Testis (tissue), 2 donors: ENCODE measurements at regions not wholly inside any gene's neighbourhood (a gene's known extent, or its start where the extent isn't known, plus 50 kb on each side); places are given as distances from the start of the nearest gene placed in this dataset.

Experiments
- POLR2A ChIP-seq: fragments of 450-650 bp; IDR thresholded peaks from one replicate; pipeline ENCODE4 v1.6.1; 2017; ENCODE audit warnings: antibody characterized with exemption, mild to moderate bottlenecking, moderate library complexity
- TF ChIP-seq, protein P1 (sequence below), 3 experiments: fragments of 450-650 bp in 2 of 3; fragments of 200-600 bp in 1 of 3; sonication (generic) in 1 of 3; IDR thresholded peaks; one replicate each; pipeline ENCODE4 v1.5.1; 2016 to 2019; ENCODE audit warnings: antibody characterized with exemption in 3 of 3, mild to moderate bottlenecking in 2 of 3, moderate library complexity in 1 of 3

DNA sequence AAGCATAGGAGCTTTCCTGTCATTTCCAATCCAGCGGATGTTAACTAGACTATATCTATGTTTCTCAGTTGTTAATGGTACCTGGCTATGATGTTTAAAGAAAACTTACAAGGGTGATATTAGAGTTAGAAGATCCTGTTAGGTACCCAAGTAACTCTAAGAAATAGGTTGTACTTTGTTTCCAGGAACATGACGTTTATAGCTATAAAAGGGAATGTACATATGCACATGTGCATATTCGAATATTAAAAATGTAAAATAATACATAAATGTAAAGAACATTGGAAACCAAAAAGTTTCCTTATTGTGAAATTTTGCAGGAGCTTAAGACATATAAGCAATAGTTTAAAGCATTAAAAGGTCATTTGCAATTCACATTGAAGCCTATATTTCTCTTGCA lies 247.7 kb upstream of the EDIL3 start:
- TF ChIP-seq, protein P1, sequence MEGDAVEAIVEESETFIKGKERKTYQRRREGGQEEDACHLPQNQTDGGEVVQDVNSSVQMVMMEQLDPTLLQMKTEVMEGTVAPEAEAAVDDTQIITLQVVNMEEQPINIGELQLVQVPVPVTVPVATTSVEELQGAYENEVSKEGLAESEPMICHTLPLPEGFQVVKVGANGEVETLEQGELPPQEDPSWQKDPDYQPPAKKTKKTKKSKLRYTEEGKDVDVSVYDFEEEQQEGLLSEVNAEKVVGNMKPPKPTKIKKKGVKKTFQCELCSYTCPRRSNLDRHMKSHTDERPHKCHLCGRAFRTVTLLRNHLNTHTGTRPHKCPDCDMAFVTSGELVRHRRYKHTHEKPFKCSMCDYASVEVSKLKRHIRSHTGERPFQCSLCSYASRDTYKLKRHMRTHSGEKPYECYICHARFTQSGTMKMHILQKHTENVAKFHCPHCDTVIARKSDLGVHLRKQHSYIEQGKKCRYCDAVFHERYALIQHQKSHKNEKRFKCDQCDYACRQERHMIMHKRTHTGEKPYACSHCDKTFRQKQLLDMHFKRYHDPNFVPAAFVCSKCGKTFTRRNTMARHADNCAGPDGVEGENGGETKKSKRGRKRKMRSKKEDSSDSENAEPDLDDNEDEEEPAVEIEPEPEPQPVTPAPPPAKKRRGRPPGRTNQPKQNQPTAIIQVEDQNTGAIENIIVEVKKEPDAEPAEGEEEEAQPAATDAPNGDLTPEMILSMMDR (IDR thresholded peaks at IDR 0.05) = no peak
- TF ChIP-seq POLR2A = no peak
